K562 (cell line): ENCODE measurements at regions not wholly inside any gene's neighbourhood (a gene's known extent, or its start where the extent isn't known, plus 50 kb on each side); places are given as distances from the start of the nearest gene placed in this dataset.

Experiments
- CTCF ChIP-seq, 3 experiments: IDR thresholded peaks in 2 of 3; conservative IDR thresholded peaks in 1 of 3; 2 replicates each; pipeline ENCODE4 v1.5.1; 2011 to 2012; ENCODE audit warnings: low read length in 3 of 3, mild to moderate bottlenecking in 3 of 3, control low read depth in 2 of 3, improper control_type of control experiment in 1 of 3, inconsistent platforms in 1 of 3, low read depth in 1 of 3, mixed read lengths in 1 of 3, moderate library complexity in 1 of 3; ENCODE audit not compliant: insufficient read depth in 2 of 3
- MAX ChIP-seq: sonication (generic); formaldehyde crosslinking; IDR thresholded peaks from 2 replicates; pipeline ENCODE4 v1.9.0; 2022; ENCODE audit warnings: mild to moderate bottlenecking, missing genetic modification reagents

DNA sequence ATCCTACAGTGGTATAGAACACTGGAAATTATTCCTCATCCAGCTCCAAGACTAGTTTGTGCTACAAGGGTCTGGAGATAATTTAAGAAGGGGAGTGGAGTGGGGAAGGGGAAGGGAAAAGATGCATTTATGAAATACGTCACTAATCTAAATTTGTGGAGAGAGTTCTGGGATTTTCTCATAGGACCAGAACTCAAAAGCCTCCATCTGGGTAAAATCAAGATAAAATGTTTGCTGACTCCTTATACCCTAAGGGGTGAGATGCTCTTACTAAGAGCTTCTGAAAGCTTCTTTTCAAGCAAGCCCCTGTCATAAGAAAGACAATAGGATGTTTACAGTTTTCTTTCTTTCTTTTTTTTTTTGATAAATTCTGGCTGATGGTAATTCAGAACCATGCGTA lies 88.5 kb upstream of the RBMS1 start:
- TF ChIP-seq CTCF (IDR thresholded peaks at IDR 0.05 in 2 of 3, conservative IDR thresholded peaks at IDR 0.05 in 1 of 3; ENCODE audit: insufficient read depth in 2 of 3, low read depth in 1 of 3, low read length in 3 of 3) = no peak
- no peak for TF ChIP-seq MAX (CRISPR knock-in tag)
